ENCODE measurements at regions not wholly inside any gene's neighbourhood (a gene's known extent, or its start where the extent isn't known, plus 50 kb on each side); places are given as distances from the start of the nearest gene placed in this dataset.
A peak's percentile ranks its signal among the peaks of the same experiment; 100 is the strongest.

DNA sequence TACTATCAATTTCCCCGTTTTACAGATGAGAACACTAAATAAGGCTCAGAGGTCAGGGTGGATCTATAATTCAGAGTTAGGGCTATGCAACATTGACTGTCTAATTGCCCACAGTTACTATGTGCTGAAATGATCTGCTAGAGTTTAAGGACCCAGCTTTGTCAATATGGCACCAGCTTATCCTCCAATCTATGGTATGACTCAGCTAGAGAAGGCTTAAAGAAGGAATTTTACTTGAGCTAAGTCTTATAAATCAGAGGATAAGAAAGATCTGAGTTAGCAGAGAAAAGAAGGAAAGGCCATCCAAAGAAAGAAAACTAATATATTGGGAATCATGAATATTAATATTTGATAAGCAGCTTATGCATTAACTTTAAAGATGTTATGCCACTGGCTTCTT, 78.1 kb downstream of the ASB9 start:
- no peak for DNase-seq (ENCODE audit: low read depth in 2 of 2)

DNA sequence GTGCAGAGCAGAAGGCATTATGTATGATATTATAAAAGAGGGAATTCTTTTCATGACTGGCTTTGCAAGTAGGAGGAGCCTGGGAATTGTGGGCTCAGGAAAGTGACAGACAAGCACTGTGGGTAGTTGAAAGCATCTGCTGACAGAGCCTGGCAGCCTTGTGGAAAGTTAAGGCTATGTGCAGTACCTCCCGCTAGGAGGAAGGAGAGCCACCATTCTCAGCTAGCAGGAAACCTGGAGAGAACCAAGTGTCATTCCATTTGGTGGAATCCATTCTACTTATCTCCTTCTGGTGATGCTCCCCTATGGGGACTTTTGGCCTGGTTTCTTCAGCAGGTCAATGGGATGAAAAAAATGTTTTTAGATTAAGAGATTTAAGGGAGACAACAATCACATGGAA, 81.8 kb downstream of the ASB9 start:
- no peak for DNase-seq (ENCODE audit: low read depth in 2 of 2)

DNA sequence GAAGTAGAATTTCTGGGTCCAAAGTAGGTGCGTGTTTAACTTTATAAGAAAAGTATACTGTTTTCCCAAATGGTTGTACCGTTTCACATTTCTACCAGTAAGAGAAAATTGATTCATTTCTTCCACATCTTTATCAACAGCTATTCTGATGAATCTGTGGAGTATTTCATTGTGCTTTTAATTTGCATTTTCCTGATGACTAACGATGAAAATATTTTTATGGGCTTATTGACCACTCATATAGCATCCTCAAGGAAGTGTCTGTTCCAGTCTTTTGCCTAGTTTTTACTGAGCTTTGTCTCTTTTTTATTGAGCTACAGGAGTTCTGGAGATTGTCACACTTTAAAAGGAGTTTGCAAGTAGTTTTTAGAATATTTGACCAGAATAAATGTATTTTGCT, 92.6 kb downstream of the ASB9 start:
- DNase-seq (ENCODE audit: low read depth in 2 of 2), result no peak

DNA sequence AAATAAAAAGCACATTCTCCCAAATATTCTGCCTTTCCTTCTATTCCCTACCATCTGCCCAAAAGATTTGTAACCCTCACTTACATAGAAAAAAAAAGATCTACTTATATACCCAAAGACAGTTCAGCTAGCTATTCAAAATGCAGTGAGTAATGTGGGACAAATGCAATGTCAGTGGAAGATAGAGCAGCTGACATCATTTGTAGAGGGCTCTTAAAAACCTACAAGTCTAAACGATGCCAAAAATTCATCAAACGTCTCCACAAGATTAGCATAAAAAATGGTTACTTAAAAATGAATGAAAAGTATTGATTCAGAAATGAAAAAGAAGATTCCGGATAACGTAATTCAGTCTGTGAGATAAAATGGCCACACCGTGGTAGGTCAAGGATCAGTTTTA, 96.5 kb downstream of the ASB9 start:
- no peak for DNase-seq (ENCODE audit: low read depth in 2 of 2)

DNA sequence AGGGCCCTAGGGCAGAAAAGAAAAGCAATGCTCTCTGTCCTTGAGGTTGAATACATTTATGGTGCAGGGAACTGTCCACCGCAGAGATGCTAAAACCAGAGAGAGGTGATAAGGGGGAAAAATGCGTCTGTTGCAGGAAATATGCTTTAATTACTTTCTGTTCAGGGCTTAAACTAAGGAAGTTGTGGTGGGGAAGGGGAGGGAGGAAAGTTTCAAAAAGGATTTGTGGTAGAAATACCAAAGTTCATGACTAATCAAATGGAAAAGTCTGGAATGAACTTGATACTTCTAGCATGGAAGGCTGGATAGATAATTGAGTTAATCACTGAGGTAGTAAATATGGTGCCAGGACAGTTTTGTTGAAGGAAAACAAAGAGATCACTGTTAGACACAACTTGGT, 99.0 kb downstream of the ASB9 start:
- no peak for DNase-seq (ENCODE audit: low read depth in 2 of 2)

DNA sequence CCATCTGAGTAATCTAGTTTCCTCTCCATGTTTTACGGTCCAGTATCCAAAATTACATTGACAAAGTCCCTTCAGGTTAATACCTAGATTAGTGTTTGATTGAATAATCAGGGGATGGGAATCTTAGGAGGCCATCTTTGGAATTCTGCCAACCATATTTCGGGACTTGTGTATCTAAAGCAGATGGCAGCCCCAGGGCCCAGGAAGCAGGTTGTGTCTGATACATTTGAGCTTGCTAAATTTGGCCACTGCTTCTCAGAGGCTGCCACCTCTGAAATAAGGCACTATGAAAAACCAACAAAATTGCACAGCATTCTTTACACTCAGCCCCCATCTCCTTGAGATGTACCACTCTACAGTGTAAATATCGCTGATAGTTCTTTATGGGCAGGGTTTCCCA, 102.1 kb downstream of the ASB9 start:
- no peak for DNase-seq (ENCODE audit: low read depth in 2 of 2)

DNA sequence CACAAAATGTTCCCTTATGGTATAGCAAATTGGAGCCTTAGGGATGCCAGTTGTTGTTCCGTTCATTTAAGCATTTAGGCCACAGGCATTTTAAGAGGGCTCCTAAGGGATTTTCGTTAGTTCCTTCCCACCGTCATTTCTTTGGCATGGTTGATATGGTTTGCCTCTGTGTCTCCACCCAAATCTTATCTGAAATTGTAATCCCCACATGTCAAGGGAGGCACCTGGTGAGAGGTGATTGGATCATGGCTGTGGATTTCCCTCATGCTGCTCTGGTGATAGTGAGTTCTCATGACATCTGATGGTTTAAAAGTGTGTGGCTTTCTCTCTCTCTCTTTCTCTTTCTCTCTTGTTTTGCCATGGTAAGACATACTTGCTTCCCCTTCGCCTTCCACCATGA, 104.1 kb downstream of the ASB9 start:
- DNase-seq (ENCODE audit: low read depth in 2 of 2), result no peak

DNA sequence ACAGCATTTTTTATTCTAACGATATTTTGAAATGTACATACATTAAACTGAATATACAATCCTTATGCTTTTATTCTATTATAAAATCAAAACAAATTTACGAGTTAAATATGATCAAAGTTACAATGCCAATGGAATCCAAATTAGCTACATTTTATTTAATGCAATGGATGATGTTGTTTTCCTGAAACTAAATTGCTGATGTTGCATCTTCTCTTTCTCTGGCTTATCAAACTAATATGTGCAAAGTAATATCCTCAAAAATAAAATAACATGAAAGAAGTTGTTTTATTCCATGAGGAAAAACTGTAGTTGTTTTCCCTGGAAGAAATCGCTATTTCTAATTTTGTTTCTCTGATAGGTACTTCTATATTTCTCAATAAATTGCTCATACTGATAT, 106.8 kb downstream of the ASB9 start:
- DNase-seq (ENCODE audit: low read depth in 2 of 2), result no peak

DNA sequence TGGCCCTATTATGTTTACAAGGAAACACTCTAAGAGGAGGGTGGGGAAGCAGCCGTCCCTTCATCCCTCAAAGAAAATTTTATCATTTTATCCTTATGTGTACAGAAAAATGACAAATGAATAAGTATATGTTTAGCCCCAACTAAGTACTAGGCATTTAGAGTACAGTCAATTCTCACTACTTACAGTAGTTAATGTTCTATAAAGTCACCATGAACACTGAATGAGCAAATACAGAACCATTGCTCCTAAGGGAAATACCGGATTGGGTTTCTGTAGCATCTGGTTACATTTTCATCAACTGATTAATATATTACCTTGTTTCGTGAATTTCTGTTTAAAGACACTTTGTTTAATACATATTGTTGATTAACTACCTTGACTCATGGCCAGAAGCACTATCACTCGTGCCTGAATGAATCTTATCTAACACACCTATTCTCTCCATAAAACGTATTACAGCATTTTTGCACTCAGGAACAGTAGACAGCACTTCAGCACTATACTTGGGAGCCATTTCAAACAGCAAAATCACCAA, 109.3 kb downstream of the ASB9 start:
- no peak for DNase-seq (ENCODE audit: low read depth in 2 of 2)

DNA sequence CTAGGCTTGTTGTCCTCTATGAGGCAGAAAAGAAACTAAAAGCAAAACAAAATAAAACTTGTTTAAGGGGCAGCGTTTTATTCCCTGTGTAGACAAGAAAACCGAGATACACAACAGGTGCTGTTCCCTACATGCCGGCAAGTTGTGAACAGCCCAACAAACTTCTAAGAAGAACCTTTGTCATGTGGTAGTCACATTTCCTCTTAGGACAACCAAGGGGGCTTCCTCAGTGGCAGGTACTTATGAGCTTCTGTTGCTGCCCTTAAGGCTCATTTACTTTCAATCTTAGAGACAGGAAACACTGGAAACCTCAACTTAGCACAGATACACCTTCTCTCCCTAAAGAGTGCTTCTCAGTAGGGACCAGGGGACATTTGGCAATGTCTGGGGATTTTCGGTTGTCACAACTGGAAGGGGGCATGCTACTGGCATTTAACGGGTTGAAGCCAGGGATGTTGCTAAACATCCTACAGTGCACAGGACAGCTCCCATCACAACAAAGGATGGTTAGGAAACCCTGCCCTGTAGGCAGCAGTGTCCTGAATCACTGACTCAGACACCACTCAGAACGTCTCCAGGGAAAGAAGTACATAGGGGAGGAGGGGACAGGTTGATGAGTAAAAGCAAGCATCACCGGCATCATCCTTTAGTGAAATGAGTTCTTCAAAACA, 111.0 kb downstream of the ASB9 start:
- DNase-seq (ENCODE audit: low read depth in 2 of 2), result no peak

DNA sequence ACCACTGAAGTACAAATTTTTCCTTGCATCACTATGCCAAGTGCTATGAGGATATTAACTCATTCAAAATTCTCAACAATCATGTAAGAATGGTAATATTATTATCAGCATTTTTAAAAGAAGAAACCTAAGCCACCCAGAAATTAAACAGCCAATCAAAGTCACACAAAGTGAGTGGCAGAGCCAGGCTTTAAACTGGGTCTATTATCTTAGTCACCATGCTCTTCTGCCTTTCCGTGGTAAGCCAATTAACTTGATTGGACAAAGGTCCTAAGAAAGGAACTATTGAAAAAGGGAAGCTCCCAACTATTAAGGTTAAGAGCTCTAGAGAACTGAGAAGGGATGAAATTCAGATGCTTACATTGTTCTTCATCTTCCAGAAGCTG, 111.5 kb downstream of the ASB9 start:
- no peak for DNase-seq (ENCODE audit: low read depth in 2 of 2)

DNA sequence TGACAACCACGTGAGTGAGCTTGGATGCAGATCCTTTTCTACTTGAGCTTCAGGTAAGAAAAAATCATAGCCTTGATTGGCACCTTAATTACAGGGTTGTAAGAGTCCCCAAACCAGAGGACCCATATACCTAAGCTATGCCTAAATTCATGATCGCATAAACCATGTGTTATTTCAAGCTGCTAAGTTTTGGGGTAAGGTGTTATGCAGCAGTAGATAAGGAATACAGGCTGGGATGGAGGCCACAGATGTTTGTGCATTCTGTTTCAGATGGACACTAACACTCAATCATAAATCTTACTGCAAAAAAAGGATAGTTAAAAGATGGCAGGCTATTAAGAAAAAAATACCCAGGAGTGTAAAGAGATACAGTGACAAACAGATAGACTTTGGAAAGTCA, 112.3 kb downstream of the ASB9 start:
- DNase-seq (ENCODE audit: low read depth in 2 of 2), result no peak

DNA sequence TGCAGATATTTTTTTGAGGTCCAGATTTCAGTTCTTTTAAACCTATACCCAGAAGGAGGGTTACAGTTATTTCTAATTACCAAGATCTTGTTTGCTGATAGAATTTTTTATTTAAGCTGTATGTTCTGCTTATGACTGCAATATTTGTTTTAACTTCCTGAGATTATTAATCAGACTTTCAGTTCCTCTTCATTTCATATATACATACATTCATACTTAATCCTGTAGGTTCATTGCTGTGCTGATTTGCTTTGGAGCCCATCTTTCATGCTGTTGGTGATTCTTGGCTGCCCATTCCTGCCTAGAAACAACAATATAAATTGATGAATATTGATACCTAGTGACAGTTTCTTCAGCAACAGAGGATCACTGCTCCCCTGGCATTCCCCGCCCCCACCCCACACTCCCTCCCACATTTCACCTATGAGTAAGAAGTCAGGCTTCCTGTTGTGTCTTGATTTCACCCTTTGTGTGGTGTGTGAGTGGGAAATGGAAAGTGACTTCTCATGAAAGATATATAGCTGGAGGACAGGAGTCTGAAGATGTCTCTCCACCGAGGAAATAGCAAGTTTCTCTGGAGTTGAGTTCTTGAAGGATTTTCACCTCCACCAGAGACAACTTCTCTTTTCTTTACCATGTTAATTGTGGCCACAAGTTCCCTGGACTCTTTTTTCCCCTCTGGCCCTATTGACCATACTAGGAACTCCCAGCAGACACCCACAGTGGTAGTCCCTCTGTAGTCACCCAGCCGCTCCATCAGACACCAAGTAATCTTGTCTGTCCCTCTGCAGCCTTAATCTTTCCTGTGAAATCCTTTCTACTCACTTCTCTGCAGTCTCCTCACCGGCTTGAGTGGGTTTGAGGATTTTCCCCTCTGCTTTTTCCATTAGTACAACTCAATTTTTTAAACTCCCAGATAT, 118.4 kb downstream of the ASB9 start:
- DNase-seq (ENCODE audit: low read depth in 2 of 2), result peak; percentile 21 to 27

DNA sequence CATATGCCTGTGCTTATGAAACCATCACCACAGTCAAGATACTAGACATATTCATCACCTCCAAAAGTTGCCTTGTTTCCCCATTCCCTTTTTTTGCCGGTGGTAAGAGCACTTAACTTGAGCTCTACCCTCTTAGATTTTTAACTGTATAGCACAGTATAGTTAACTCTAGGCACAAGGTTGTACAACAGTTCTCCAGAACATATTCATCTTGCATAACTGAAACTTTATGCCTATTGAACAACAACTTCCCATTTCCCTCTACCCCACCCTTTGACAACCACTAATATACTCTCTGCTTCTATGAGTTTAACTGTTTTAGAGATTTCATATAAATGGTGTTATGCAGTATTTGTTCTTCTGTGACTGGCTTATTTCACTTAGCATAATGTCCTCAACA, 119.3 kb downstream of the ASB9 start:
- DNase-seq (ENCODE audit: low read depth in 2 of 2), result no peak

DNA sequence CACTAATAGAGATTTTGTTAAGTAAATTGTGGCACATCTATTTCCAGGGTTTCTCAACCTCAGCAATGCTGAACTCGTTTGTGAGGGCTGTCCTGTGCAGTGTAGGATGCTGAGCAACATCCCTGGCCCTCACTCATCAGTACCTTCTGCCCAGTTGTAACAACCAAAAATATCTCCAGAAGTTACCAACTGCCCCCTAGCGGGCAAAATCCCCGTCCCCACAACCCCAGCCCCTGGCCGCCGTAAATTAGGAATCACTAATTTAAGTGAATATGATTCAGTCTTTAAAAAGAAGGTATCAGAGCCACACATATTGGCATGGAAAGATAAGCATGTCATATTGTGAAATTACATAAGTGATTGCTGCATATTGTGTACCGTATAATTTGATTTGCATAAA, 123.4 kb downstream of the ASB9 start:
- DNase-seq (ENCODE audit: low read depth in 2 of 2), result peak; percentile 7 to 15

DNA sequence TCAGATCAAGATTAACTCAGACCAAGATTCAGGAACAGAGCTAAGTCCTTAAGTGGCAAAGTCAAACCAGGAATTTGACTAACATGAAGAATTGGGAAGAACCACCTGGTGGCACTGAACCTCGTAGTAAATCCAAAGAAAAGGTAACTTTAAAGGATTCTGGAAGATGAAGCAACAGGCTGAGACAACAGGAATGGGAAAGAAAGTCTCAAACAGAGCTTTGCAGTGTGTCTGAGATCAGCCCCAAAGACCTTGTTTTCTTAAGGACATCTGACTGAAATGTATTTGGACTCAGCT, 126.1 kb downstream of the ASB9 start:
- no peak for DNase-seq (ENCODE audit: low read depth in 2 of 2)

DNA sequence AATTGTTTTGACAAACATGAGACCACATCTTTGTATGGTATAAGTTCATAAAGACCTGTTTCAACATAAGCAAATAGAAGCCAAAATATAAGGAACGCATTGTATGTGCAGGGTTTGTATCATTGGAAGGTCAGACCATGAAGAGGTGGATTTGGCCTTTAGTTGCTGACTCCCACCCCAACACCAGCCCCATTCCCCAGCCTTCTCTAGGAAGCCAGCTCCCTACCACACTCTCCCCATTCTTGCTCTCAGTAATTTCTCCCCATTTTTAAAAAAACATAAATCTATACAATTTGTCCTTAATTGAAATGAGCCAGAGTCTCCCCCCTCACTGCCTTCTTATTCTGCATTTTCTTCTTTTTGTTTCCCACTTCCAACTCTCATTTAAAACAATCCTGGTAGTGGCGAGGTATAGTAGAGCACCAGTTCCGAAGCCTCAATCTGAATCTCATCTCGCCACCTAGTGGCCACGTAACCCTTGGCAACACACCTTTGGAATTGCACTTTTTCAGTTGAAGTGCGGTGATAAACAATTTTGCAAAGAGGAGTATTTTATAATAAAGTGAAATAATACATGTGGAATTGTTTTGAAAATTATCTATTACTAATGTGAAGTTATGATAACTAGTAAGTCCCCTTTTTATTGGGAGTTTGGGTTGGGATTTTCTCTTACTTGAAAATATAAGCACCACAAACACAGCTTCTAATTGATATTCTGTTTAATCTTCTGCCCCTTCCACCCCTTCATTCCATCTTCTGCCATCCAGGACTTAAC, 126.6 kb downstream of the ASB9 start:
- peak; percentile 34 to 51 for DNase-seq (ENCODE audit: low read depth in 2 of 2)

DNA sequence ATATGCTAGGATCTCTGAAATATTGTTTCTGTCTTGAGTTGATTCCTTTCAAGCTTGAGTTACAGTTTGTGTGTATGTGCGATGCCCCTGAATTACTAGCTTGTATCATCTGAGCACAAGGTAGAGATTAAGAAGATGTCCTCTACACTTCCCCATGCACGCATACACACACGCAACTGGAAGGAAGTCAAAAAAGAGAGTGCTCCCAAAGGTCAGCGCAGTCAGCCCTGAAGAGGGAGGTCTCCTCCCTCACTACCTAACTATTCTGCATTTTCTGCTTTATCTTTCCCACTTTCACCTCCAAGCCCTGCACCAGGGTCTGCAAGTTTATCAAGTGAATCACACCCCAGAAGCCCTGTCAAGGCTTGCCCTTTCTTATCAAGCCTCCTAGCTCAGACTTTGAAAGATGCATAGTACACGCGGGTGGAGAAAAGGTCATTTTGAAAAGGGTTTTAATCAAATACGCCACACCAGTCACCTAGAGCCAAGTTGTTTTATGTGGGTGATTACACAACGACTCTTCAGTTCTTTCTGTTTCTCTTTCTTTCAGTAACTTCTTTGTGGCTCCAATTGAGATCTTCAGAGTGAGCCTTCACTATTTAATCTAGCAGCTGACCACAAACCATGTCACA, 127.7 kb downstream of the ASB9 start:
- DNase-seq (ENCODE audit: low read depth in 2 of 2), result no peak

DNA sequence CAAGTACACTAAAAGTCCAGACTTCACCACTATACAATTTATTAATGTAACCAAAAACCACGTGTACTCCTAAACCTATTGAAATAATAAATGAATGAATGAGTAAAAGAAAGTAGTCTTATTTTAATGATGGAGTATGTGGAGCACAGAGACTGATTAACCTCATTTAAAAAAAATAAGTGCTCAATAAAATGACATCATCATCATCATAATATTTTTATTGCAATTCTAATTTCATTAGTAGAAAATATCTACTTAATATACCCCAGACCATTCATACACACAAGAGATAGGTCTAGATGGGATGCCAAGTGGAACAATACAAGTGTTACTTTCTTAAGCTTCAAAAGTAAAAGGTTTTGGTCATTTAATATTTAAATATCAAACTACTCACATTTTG, 133.1 kb downstream of the ASB9 start:
- DNase-seq (ENCODE audit: low read depth in 2 of 2), result no peak

DNA sequence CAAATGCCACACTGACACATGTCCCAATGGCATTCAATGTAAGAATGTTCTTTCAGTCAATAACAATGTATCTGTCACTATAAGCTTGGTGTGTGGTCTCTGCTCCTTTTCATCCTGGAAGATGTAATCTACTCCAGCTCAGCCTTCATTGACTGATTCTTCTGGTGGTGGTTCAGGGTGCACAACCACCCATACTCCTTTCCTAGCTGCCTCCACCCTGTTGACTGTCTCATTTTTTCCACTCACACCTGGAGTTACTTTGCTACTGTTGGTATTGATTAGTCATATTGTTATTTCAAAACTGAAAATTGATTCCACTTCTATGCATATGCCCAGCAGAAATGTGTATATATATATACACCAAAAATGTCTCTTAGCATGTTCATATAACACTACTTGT, 140.5 kb downstream of the ASB9 start:
- no peak for DNase-seq (ENCODE audit: low read depth in 2 of 2)

DNA sequence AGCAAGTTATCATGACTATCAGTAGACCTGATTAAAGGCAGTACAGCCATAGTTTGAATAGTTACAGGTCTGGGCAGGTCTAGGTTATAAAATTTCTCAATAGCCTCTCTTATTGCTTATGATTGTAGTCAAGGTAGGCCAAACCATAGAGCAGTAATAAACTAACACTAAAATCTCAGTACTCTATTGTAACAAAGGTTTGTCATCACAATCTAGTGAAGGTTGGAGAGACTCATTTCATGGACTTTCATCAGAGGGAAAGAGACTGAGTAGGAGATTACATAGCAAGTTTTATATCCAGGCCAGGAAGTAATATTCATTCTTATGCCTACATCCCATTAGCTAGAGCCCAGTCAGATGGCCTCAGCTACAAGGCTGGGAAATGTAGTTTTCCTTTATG, 141.0 kb downstream of the ASB9 start:
- no peak for DNase-seq (ENCODE audit: low read depth in 2 of 2)

DNA sequence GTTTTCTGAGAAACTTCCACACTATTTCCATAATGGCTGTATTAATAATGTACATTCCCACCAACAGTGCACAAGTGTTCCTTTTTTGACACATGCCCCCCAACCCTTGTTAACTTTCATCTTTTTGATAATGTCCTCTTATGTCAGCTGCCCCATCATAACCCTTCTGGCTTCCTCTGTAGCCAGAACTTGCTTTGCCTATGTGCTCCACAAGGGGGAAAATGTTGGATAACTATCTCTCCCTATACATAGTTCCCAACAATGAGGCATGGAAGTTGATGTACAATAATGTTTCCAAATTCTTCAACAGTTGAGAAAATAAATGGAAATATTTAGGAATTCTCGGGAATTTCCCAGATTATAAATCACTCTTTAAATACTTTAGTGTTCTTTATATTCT, 142.9 kb downstream of the ASB9 start:
- no peak for DNase-seq (ENCODE audit: low read depth in 2 of 2)
